Type B pancreatic cell (in vitro differentiated cells): ENCODE measurements at regions not wholly inside any gene's neighbourhood (a gene's known extent, or its start where the extent isn't known, plus 50 kb on each side); places are given as distances from the start of the nearest gene placed in this dataset.

Experiments used
- DNase-seq: peaks from one replicate; pipeline ENCODE4 v3.0.0; 2021; ENCODE audit warnings: mixed read lengths; ENCODE audit not compliant: unreplicated experiment; ENCODE audit errors: extremely low spot score
- H3K27ac Mint-ChIP-seq: 2 replicates; pipeline ENCODE4 v1.8.0; 2021; ENCODE audit warnings: mild to moderate bottlenecking, mixed read lengths
- H3K27me3 Mint-ChIP-seq: 2 replicates; pipeline ENCODE4 v1.8.0; 2021; ENCODE audit warnings: mixed read lengths
- H3K36me3 Mint-ChIP-seq: 2 replicates; pipeline ENCODE4 v1.8.0; 2021; ENCODE audit warnings: mixed read lengths
- H3K4me1 Mint-ChIP-seq: one replicate; pipeline ENCODE4 v1.8.0; 2021; ENCODE audit warnings: mixed read lengths; ENCODE audit not compliant: unreplicated experiment
- H3K4me3 Mint-ChIP-seq: 2 replicates; pipeline ENCODE4 v1.8.0; 2021; ENCODE audit warnings: mild to moderate bottlenecking, mixed read lengths
- H3K9me3 Mint-ChIP-seq: 2 replicates; pipeline ENCODE4 v1.8.0; 2021; ENCODE audit warnings: mixed read lengths
- CTCF ChIP-seq: fragments of 200-600 bp; sonication (generic); conservative IDR thresholded peaks from 2 replicates; pipeline ENCODE4 v1.5.0; 2021; ENCODE audit warnings: antibody characterized with exemption, mild to moderate bottlenecking

GRCh38 chr22:49139492-49140151 is 688.1 kb downstream of the BRD1 start:
- no peak overlapping the region for H3K4me3 Mint-ChIP-seq
- peaks cover 24% of the 10 kb centered on the region for H3K27me3 Mint-ChIP-seq
- no peak overlapping the region for H3K27ac Mint-ChIP-seq
- H3K4me1 Mint-ChIP-seq: no peaks in the 10 kb centered on the region
- TF ChIP-seq CTCF: no peak
- no peaks in the 10 kb centered on the region for H3K9me3 Mint-ChIP-seq
- DNase-seq: no peak
- H3K36me3 Mint-ChIP-seq: no peaks in the 10 kb centered on the region

GRCh38 chr22:49138250-49138790 is 689.4 kb downstream of the BRD1 start:
- TF ChIP-seq CTCF: no peak
- Mint-ChIP-seq H3K27ac (no peak overlapping the region), H3K27me3 (peaks cover 20% of the 10 kb centered on the region), H3K36me3 (no peaks in the 10 kb centered on the region), H3K4me1 (no peaks in the 10 kb centered on the region), H3K4me3 (no peak overlapping the region), H3K9me3 (no peaks in the 10 kb centered on the region)
- no peak for DNase-seq

GRCh38 chr22:49137206-49137840 is 690.4 kb downstream of the BRD1 start:
- H3K4me3 Mint-ChIP-seq: no peak overlapping the region
- no peak for DNase-seq
- H3K36me3 Mint-ChIP-seq: peaks cover under 1% of the 10 kb centered on the region
- H3K4me1 Mint-ChIP-seq: no peaks in the 10 kb centered on the region
- H3K9me3 Mint-ChIP-seq: no peaks in the 10 kb centered on the region
- peaks cover 26% of the 10 kb centered on the region for H3K27me3 Mint-ChIP-seq
- TF ChIP-seq CTCF: no peak
- H3K27ac Mint-ChIP-seq: no peak overlapping the region

- DNase-seq: no peak
- no peaks in the 10 kb centered on the region for H3K4me1 Mint-ChIP-seq
- H3K4me3 Mint-ChIP-seq: no peak overlapping the region
- H3K27me3 Mint-ChIP-seq: peaks cover 29% of the 10 kb centered on the region
- no peaks in the 10 kb centered on the region for H3K9me3 Mint-ChIP-seq
- TF ChIP-seq CTCF: no peak
- peaks cover 4% of the 10 kb centered on the region for H3K36me3 Mint-ChIP-seq
- H3K27ac Mint-ChIP-seq: no peak overlapping the region
Measured at GRCh38 chr22:49136816-49137180, 690.9 kb downstream of the BRD1 start.

- TF ChIP-seq CTCF: no peak
- Mint-ChIP-seq H3K9me3 (no peaks in the 10 kb centered on the region), H3K27me3 (peaks cover 27% of the 10 kb centered on the region), H3K4me3 (no peak overlapping the region), H3K4me1 (no peaks in the 10 kb centered on the region), H3K36me3 (peaks cover 4% of the 10 kb centered on the region), H3K27ac (no peak overlapping the region)
- no peak for DNase-seq
Measured at GRCh38 chr22:49136041-49136815, 691.4 kb downstream of the BRD1 start.
